DMS114 treated with DMSO at 0.1 percent for 48 hours (cell line): ENCODE measurements at regions not wholly inside any gene's neighbourhood (a gene's known extent, or its start where the extent isn't known, plus 50 kb on each side); places are given as distances from the start of the nearest gene placed in this dataset.

Source experiments
- DNase-seq: peaks from one replicate; lab custom pipeline; 2025; ENCODE audit not compliant: unreplicated experiment; lab: John Stamatoyannopoulos, UW

GRCh38 chr14:22081337-22081736 lies 407.7 kb upstream of the OR4E1 start:
- no peak for DNase-seq

DNA sequence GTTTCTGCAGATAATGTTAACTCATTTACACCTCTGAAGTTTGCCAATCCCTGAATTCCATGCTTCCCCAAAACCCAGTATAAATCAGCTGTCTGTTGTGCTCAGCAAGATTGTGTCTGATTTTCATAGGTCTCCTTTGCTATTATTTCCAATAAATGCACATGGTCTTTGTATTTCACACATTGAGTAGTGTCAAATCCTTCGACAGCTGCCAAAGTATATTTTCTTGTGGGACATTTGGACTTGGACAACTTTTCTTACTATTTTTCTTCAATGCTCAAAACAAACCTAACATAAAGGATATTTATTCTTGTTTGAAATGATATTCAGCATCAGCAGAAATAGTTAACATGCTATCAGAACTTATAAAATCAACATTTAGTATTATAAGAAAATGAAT lies 406.1 kb upstream of the OR4E1 start:
- DNase-seq, result no peak

- no peak for DNase-seq
These were observed 400.2 kb upstream of the OR4E1 start for GRCh38 chr14:22073801-22074200.

DNA sequence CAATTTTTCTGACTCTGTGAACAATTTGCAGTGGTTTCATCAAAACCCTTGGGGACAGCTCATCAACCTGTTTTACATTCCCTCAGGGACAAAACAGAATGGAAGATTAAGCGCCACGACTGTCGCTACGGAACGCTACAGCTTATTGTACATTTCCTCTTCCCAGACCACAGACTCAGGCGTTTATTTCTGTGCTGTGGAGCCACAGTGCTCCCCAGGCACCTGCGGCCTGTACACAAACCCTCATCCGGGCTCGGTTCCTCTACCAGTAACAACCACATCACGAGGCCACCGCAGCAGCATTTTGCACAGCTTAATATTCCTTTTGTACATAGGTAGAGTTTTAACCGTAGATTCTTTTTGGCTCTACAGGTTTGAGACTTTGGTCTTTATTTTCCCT lies 397.4 kb upstream of the OR4E1 start:
- DNase-seq, result no peak

DNA sequence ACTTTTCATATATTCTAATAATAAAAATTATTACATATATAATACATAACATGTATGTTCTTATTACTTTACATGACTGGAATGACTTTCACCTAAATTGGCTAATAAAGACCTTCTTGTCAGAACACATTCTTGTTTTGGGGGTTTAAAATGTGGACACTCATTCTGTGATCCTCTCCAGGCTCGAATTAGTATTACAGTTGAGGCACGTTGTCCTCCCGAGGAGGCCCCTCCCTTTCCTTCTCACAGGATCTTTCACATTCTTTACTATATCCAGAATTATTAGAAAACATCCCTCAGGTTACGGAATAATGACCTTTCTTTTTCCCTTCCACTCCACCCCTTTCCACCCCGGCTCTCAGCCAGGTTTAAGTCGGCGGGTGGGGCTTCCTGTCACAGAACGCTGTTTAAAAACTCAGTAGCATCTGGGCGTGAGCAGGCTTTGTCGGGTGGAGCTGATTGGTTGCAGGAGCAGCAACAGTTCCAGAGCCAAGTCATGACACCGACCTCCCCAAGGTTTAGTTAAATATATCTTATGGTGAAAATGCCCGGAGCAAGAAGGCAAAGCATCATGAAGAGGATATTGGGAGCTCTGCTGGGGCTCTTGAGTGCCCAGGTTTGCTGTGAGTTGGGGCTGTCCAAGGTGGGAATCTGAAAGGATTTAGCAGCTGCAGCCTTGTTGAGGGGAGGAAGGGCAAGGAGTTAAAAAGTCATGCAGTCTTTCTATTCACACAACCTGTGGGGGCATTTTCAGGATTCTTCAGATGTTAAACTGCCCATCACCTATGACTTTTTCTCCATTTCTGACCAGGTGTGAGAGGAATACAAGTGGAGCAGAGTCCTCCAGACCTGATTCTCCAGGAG lies 396.7 kb upstream of the OR4E1 start:
- DNase-seq, result no peak

GRCh38 chr14:22065347-22065746 lies 391.7 kb upstream of the OR4E1 start:
- DNase-seq, result no peak

DNA sequence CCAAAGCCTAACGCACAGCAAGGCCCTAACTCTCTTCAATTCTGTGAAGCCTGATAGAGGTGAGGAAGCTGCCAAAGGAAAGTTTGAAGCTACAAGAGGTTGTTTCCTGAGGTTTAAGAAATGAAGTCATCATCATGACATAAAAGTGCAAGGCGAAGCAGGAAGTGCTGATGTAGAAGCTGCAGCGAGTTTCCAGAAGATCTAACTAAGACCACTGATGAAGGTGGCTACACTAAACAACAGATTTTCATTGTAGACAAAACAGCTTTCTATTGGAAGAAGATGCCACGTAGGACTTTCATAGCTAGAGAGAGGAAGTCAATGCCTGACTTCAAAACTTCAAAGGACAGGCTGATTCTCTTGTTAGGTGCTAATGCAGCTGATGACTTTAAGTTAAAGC lies 385.6 kb upstream of the OR4E1 start:
- DNase-seq, result no peak

DNA sequence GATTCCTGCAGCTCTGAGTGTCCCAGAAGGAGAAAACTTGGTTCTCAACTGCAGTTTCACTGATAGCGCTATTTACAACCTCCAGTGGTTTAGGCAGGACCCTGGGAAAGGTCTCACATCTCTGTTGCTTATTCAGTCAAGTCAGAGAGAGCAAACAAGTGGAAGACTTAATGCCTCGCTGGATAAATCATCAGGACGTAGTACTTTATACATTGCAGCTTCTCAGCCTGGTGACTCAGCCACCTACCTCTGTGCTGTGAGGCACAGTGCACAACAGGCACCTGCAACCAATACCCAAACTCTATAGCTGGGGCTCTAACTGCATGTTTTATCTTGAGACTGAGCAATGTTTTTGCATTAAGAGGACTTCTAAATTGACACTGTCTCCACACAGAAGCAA lies 379.2 kb upstream of the OR4E1 start:
- no peak for DNase-seq

- DNase-seq, result no peak
These were observed 373.5 kb upstream of the OR4E1 start for GRCh38 chr14:22047115-22047514.

DNA sequence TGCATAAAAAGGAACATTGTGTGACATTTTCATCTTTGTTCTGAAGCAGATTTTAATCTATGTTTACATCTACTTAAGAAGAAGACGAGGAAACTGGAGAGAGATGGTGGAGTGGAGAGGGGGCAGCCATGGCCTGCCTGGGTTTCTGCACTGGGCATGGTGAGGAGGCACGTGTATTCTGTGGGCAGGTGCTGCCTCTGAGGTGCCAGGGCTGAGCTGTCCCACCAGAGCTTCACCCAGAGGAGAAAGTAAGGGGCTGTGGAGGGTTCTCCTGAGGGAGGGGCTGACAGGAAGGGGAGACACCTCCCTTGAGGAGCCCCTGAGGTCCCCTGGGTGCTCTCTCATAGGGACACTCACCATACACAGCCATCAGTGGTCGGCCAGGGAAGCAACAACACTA lies 372.4 kb upstream of the OR4E1 start:
- DNase-seq, result no peak

- DNase-seq, result no peak
These were observed 370.6 kb upstream of the OR4E1 start for GRCh38 chr14:22044193-22044592.

GRCh38 chr14:22040781-22041125 lies 367.1 kb upstream of the OR4E1 start:
- no peak for DNase-seq

GRCh38 chr14:22039938-22040780 lies 366.5 kb upstream of the OR4E1 start:
- no peak for DNase-seq

- no peak for DNase-seq
These were observed 363.1 kb upstream of the OR4E1 start for GRCh38 chr14:22036541-22037239.

DNA sequence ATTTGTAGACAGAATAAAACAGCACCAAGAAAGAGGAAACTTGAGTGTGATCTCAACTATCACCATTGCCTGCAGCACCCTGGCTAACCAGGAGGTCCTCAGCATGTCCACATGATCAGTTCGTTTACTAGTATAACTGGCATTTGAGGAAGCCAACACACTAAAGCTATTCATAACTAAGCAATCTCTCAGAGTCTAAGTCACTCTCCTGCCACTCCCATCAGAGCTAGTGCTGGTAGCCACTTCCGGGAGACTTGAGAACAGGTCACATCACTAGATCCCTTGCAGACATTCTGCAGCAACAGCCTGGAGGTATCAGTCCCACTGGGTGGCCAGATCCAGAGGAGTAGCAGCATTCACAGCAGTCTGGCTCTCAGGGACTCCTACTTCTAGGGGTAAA lies 352.9 kb upstream of the OR4E1 start:
- DNase-seq, result no peak

DNA sequence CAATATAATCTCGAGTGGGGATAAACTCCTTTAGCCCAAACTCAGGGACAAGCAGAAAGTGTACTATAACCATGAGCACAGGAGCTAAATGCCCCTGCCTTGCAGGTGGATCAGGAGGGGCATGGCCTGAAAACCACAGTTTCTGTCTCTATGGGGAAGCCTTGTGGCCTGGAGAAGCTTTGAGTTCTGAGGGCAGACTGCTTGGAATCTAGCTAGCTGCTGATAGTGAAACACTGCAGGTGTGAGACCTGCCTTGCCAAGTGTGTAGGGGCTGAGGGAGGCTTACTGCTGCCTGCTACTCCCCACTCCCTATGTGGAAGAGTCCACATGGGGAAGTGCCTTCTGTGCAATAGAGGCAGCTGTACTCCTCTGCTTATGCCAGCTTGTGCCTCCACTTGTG lies 352.3 kb upstream of the OR4E1 start:
- no peak for DNase-seq

DNA sequence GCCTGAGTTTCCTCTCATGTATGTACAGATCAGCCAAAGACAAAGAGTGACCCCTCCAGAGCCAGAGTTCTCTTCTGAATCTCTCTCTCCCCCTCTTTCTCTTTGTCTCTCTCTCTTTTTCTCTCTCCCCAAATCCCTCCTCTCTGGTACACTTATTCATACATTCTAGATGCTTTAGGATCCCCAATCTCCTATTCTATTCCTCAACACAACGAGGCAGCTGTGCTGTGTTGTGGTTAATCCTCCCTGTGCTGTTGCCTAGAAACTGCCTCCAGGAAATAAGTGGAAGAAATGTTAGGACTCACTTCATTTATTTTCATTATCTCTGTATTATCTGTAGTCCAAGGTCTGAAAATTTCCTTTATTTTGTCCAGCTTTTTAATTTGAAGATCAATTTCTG lies 350.5 kb upstream of the OR4E1 start:
- DNase-seq, result no peak

DNA sequence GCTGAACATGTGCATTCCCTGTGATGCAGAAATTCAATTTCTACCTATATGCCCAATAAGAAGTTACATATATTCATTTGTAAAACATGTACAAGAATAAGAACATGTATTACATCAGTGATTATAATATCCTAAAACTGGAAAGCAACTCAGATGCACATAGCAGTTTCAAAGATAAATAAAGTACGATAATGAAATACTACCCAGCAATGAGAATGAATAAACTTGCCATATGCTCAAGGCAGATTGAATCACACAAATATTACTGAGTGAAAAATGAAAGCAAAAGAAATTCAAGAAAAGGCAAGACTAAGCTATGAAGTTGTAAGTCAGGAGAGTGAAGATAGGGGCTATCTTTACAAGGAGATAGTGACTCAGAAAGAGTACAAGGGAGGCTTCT lies 345.3 kb upstream of the OR4E1 start:
- DNase-seq, result no peak

DNA sequence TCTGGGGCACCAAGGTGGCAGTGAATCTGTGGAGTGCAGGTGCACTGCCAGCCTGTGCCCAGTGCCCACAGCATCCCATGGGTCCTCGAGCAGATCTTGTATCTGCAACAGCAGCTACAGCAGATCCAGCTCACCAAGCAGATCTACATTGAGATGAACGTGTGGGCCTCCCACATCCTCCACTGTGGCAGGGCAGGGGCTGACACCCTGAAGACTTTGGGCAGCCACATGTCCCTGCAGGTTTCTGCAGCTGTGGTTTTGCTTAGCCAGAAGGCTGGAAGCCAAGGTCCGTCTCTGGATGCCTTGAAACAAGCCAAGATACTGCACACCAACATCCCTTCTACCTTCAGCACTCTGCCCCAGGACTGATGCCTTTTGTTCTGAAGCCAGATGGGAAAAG lies 338.8 kb upstream of the OR4E1 start:
- no peak for DNase-seq

GRCh38 chr14:22011253-22011642 lies 337.6 kb upstream of the OR4E1 start:
- DNase-seq, result no peak

- DNase-seq, result no peak
These were observed 337.1 kb upstream of the OR4E1 start for GRCh38 chr14:22010545-22011252.
